ENCODE measurements at regions not wholly inside any gene's neighbourhood (a gene's known extent, or its start where the extent isn't known, plus 50 kb on each side); places are given as distances from the start of the nearest gene placed in this dataset.

- Mint-ChIP-seq H3K36me3 (no peaks in the 10 kb centered on the region), H3K4me1 (no peaks in the 10 kb centered on the region), H3K4me3 (no peak overlapping the region), H3K27ac (no peak overlapping the region), H3K27me3 (peaks cover 0 to 18% (median 11%) of the 10 kb centered on the region in 5 donors), H3K9me3 (peaks cover 0 to 8% (median 0%) of the 10 kb centered on the region in 11 donors)
- DNase-seq: no peak
- H3K27ac ChIP-seq (ENCODE audit: low read depth, low read length): no peak overlapping the region
- no peaks in the 10 kb centered on the region for H3K36me3 ChIP-seq (ENCODE audit: control insufficient read depth in 2 of 3, insufficient read depth in 3 of 3, low read length in 3 of 3)
- H3K4me3 ChIP-seq (ENCODE audit: low read length): no peak overlapping the region
- ATAC-seq: no peak
- POLR2A ChIA-PET: no interaction called here
- CTCF ChIA-PET: no interaction called here
- intact Hi-C loops (cut with micrococcal nuclease): no loop called here
- H3K4me1 ChIP-seq (ENCODE audit: control insufficient read depth in 2 of 2, insufficient read depth in 2 of 2, low read length in 2 of 2): no peaks in the 10 kb centered on the region
- H3K9me3 ChIP-seq (ENCODE audit: control insufficient read depth in 2 of 3, low read length in 3 of 3): no peaks in the 10 kb centered on the region
- no peaks in the 10 kb centered on the region for H3K27me3 ChIP-seq (ENCODE audit: control insufficient read depth in 2 of 2, insufficient read depth in 2 of 2, low read length in 2 of 2)
Measured at GRCh38 chr9:109602987-109603386, 104.9 kb upstream of the PTPN3 start.

- intact Hi-C loops (cut with micrococcal nuclease): no loop called here
- Mint-ChIP-seq H3K27ac (no peak overlapping the region), H3K4me1 (no peaks in the 10 kb centered on the region), H3K9me3 (peaks cover 0 to 8% (median 0%) of the 10 kb centered on the region in 11 donors), H3K27me3 (peaks cover 0 to 18% (median 11%) of the 10 kb centered on the region in 5 donors), H3K4me3 (no peak overlapping the region), H3K36me3 (no peaks in the 10 kb centered on the region)
- no peaks in the 10 kb centered on the region for H3K36me3 ChIP-seq (ENCODE audit: control insufficient read depth in 2 of 3, insufficient read depth in 3 of 3, low read length in 3 of 3)
- no peaks in the 10 kb centered on the region for H3K4me1 ChIP-seq (ENCODE audit: control insufficient read depth in 2 of 2, insufficient read depth in 2 of 2, low read length in 2 of 2)
- no peak for DNase-seq
- H3K27ac ChIP-seq (ENCODE audit: low read depth, low read length): no peak overlapping the region
- ATAC-seq: no peak
- POLR2A ChIA-PET: no interaction called here
- H3K27me3 ChIP-seq (ENCODE audit: control insufficient read depth in 2 of 2, insufficient read depth in 2 of 2, low read length in 2 of 2): no peaks in the 10 kb centered on the region
- CTCF ChIA-PET: no interaction called here
- H3K4me3 ChIP-seq (ENCODE audit: low read length): no peak overlapping the region
- no peaks in the 10 kb centered on the region for H3K9me3 ChIP-seq (ENCODE audit: control insufficient read depth in 2 of 3, low read length in 3 of 3)
Measured at GRCh38 chr9:109604131-109604530, 106.0 kb upstream of the PTPN3 start.

DNA sequence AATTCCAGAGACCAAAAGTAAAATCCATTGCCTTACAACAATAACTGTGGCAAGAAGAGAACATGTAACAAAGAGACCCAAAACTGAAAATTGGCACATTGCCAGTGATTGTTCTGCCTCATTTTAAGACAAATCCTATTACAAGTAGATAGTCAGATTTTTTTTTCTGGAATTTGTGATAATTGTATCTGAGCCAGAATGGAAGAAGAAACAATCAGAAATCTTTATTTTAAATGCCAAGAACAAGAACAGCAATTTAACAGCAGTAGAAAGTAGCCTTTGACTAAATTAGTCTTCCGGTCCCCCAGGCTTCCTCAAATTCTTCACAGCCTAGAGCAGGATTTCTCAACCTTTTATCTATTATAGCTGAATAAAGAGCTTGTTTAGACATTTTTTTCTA is 106.7 kb upstream of the PTPN3 start:
- ChIA-PET POLR2A (no interaction called here), CTCF (no interaction called here)
- Mint-ChIP-seq H3K4me1 (no peaks in the 10 kb centered on the region), H3K36me3 (no peaks in the 10 kb centered on the region), H3K27ac (no peak overlapping the region), H3K27me3 (peaks cover 0 to 18% (median 11%) of the 10 kb centered on the region in 5 donors), H3K9me3 (peaks cover 0 to 8% (median 0%) of the 10 kb centered on the region in 11 donors), H3K4me3 (no peak overlapping the region)
- intact Hi-C loops (cut with micrococcal nuclease): no loop called here
- Histone ChIP-seq H3K9me3 (ENCODE audit: control insufficient read depth in 2 of 3, low read length in 3 of 3) (no peaks in the 10 kb centered on the region), H3K36me3 (ENCODE audit: control insufficient read depth in 2 of 3, insufficient read depth in 3 of 3, low read length in 3 of 3) (no peaks in the 10 kb centered on the region), H3K27ac (ENCODE audit: low read depth, low read length) (no peak overlapping the region), H3K4me1 (ENCODE audit: control insufficient read depth in 2 of 2, insufficient read depth in 2 of 2, low read length in 2 of 2) (no peaks in the 10 kb centered on the region), H3K4me3 (ENCODE audit: low read length) (no peak overlapping the region), H3K27me3 (ENCODE audit: control insufficient read depth in 2 of 2, insufficient read depth in 2 of 2, low read length in 2 of 2) (no peaks in the 10 kb centered on the region)
- ATAC-seq (no peak), DNase-seq (no peak)

DNA sequence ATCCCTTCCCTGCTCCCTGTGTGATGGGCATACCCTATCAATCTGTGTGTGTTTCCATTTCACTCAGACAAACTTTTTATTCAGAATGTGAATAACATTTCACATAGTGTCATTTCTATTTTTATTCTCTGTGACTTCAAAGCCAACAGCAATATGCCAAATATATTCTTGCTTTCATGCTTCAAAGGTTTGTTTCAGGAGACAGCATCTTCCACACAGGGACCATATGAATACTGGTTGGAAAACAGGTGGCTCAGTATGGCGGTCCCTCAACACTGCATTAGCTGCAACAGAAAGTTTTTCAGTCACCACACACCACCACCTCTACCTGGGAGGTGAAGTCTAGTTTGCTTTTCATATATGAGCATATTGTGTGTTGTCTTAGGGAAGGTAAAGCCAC is 111.0 kb upstream of the PTPN3 start:
- no peaks in the 10 kb centered on the region for H3K36me3 Mint-ChIP-seq
- ChIA-PET POLR2A (no interaction called here), CTCF (no interaction called here)
- Histone ChIP-seq H3K9me3 (ENCODE audit: control insufficient read depth in 2 of 3, low read length in 3 of 3) (no peaks in the 10 kb centered on the region), H3K4me1 (ENCODE audit: control insufficient read depth in 2 of 2, insufficient read depth in 2 of 2, low read length in 2 of 2) (no peaks in the 10 kb centered on the region), H3K27ac (ENCODE audit: low read depth, low read length) (no peak overlapping the region), H3K36me3 (ENCODE audit: control insufficient read depth in 2 of 3, insufficient read depth in 3 of 3, low read length in 3 of 3) (no peaks in the 10 kb centered on the region), H3K4me3 (ENCODE audit: low read length) (no peak overlapping the region), H3K27me3 (ENCODE audit: control insufficient read depth in 2 of 2, insufficient read depth in 2 of 2, low read length in 2 of 2) (no peaks in the 10 kb centered on the region)
- no peak overlapping the region for H3K27ac Mint-ChIP-seq
- intact Hi-C loops (cut with micrococcal nuclease): no loop called here
- peaks cover 4 to 18% (median 7%) of the 10 kb centered on the region in 5 donors for H3K27me3 Mint-ChIP-seq
- peaks cover 0 to 8% (median 0%) of the 10 kb centered on the region in 11 donors for H3K9me3 Mint-ChIP-seq
- no peak overlapping the region for H3K4me3 Mint-ChIP-seq
- no peaks in the 10 kb centered on the region for H3K4me1 Mint-ChIP-seq
- ATAC-seq (no peak), DNase-seq (no peak)

- POLR2A ChIA-PET: no interaction called here
- Histone ChIP-seq H3K27me3 (ENCODE audit: control insufficient read depth in 2 of 2, insufficient read depth in 2 of 2, low read length in 2 of 2) (no peaks in the 10 kb centered on the region), H3K9me3 (ENCODE audit: control insufficient read depth in 2 of 3, low read length in 3 of 3) (peaks cover 0 to 11% (median 0%) of the 10 kb centered on the region in 3 experiments), H3K27ac (ENCODE audit: low read depth, low read length) (no peak overlapping the region), H3K4me1 (ENCODE audit: control insufficient read depth in 2 of 2, insufficient read depth in 2 of 2, low read length in 2 of 2) (no peaks in the 10 kb centered on the region), H3K4me3 (ENCODE audit: low read length) (no peak overlapping the region), H3K36me3 (ENCODE audit: control insufficient read depth in 2 of 3, insufficient read depth in 3 of 3, low read length in 3 of 3) (no peaks in the 10 kb centered on the region)
- no peak for ATAC-seq
- intact Hi-C loops (cut with micrococcal nuclease): no loop called here
- no peak for DNase-seq
- Mint-ChIP-seq H3K36me3 (no peaks in the 10 kb centered on the region), H3K4me1 (no peaks in the 10 kb centered on the region), H3K4me3 (no peak overlapping the region), H3K27me3 (peaks cover 4 to 33% (median 5%) of the 10 kb centered on the region in 5 donors), H3K9me3 (peaks cover 0 to 32% (median 10%) of the 10 kb centered on the region in 11 donors), H3K27ac (no peak overlapping the region)
- CTCF ChIA-PET: no interaction called here
Measured at GRCh38 chr9:109616571-109617120, 118.5 kb upstream of the PTPN3 start.

DNA sequence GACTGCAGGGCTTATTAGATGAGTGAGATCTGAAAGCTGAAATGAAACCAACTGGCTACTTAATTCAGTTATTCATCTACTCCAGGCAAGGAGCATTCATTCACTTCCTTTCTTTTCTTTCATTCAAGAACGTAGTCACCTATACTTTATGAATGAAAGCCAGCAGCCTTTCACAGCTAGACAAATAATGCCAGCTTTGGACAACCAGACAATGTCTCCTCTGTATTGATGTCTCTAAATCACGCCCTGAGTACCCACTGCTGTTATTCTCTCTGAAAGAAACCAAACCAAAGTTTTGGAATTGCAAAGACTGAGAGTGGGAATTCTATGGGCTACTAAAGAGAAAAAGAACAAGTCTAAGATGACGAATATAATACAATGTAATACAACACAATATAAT is 121.2 kb upstream of the PTPN3 start:
- Mint-ChIP-seq H3K27ac (no peak overlapping the region), H3K9me3 (peaks cover 0 to 33% (median 7%) of the 10 kb centered on the region in 11 donors), H3K4me1 (no peaks in the 10 kb centered on the region), H3K36me3 (no peaks in the 10 kb centered on the region), H3K4me3 (no peak overlapping the region), H3K27me3 (peaks cover 0 to 28% (median 10%) of the 10 kb centered on the region in 5 donors)
- ATAC-seq: no peak
- Histone ChIP-seq H3K4me3 (ENCODE audit: low read length) (no peak overlapping the region), H3K36me3 (ENCODE audit: control insufficient read depth in 2 of 3, insufficient read depth in 3 of 3, low read length in 3 of 3) (no peaks in the 10 kb centered on the region), H3K4me1 (ENCODE audit: control insufficient read depth in 2 of 2, insufficient read depth in 2 of 2, low read length in 2 of 2) (no peaks in the 10 kb centered on the region), H3K27me3 (ENCODE audit: control insufficient read depth in 2 of 2, insufficient read depth in 2 of 2, low read length in 2 of 2) (no peaks in the 10 kb centered on the region), H3K9me3 (ENCODE audit: control insufficient read depth in 2 of 3, low read length in 3 of 3) (peaks cover 0 to 11% (median 0%) of the 10 kb centered on the region in 3 experiments), H3K27ac (ENCODE audit: low read depth, low read length) (no peak overlapping the region)
- CTCF ChIA-PET: no interaction called here
- no peak for DNase-seq
- POLR2A ChIA-PET: no interaction called here
- intact Hi-C loops (cut with micrococcal nuclease): no loop called here

GRCh38 chr9:109624143-109624542 is 126.0 kb upstream of the PTPN3 start:
- no peaks in the 10 kb centered on the region for H3K27me3 ChIP-seq (ENCODE audit: control insufficient read depth in 2 of 2, insufficient read depth in 2 of 2, low read length in 2 of 2)
- no peaks in the 10 kb centered on the region for H3K4me1 ChIP-seq (ENCODE audit: control insufficient read depth in 2 of 2, insufficient read depth in 2 of 2, low read length in 2 of 2)
- ATAC-seq: no peak
- Mint-ChIP-seq H3K36me3 (no peaks in the 10 kb centered on the region), H3K27me3 (peaks cover 8 to 26% (median 10%) of the 10 kb centered on the region in 5 donors), H3K4me1 (no peaks in the 10 kb centered on the region), H3K27ac (no peak overlapping the region), H3K4me3 (no peak overlapping the region), H3K9me3 (peaks cover 0 to 16% (median 3%) of the 10 kb centered on the region in 11 donors)
- no peaks in the 10 kb centered on the region for H3K9me3 ChIP-seq (ENCODE audit: control insufficient read depth in 2 of 3, low read length in 3 of 3)
- no peak overlapping the region for H3K4me3 ChIP-seq (ENCODE audit: low read length)
- intact Hi-C loops (cut with micrococcal nuclease): no loop called here
- ChIA-PET POLR2A (no interaction called here), CTCF (no interaction called here)
- no peak for DNase-seq
- H3K36me3 ChIP-seq (ENCODE audit: control insufficient read depth in 2 of 3, insufficient read depth in 3 of 3, low read length in 3 of 3): no peaks in the 10 kb centered on the region
- no peak overlapping the region for H3K27ac ChIP-seq (ENCODE audit: low read depth, low read length)
